ENCODE measurements at regions not wholly inside any gene's neighbourhood (a gene's known extent, or its start where the extent isn't known, plus 50 kb on each side); places are given as distances from the start of the nearest gene placed in this dataset.

DNA sequence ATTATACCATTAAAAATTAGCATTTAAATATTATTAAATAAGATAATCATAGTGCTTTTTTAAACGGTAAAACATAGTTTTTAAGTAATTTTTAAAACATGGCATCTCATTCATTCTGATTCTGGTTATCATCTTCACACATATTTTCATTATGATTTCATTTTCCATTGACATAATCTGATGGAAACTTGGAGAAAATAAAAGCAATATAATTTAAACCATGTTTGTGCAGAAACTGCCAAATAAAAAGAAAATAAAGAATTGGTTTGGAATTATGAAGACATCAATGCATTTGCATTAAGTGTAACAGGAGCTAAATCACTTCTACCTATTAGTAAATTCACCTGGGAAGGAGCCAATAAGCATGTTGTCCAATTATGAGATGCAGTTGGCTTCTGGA lies 490.1 kb upstream of the CD180 start:
- Histone ChIP-seq H3K9me3 (ENCODE audit: control insufficient read depth, low read depth, low read length) (no peaks in the 10 kb centered on the region), H3K27me3 (ENCODE audit: control insufficient read depth, insufficient read depth, low read length) (no peaks in the 10 kb centered on the region), H3K4me3 (ENCODE audit: low read length) (no peak overlapping the region), H3K27ac (ENCODE audit: low read length) (no peak overlapping the region), H3K36me3 (ENCODE audit: control insufficient read depth, insufficient read depth, low read length) (no peaks in the 10 kb centered on the region), H3K4me1 (ENCODE audit: control insufficient read depth, insufficient read depth, low read length) (no peaks in the 10 kb centered on the region)
- 100% methylated on average over 1 of the region's 1 CpG for WGBS (ENCODE audit: insufficient coverage, low lambda C conversion rate)
- DNase-seq: no peak

DNA sequence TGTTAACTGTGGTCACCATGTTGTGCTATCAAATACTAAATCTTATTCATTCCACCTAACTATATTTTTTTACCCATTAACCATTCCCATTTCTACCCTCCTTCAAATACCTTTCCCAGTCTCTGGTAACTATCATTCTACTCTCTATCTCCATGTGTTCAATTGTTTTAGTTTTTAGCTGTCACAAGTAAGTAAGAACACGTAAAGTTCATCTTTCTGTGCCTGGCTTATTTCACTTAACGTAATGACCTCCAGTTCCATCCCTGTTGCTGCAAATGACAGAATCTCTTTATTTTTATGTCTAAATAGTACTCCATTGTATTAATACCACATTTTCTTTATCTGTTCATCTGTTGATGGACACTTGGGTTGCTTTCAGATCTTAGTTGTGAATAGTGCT lies 485.1 kb upstream of the CD180 start:
- no peak for DNase-seq
- Histone ChIP-seq H3K9me3 (ENCODE audit: control insufficient read depth, low read depth, low read length) (no peaks in the 10 kb centered on the region), H3K27me3 (ENCODE audit: control insufficient read depth, insufficient read depth, low read length) (no peaks in the 10 kb centered on the region), H3K27ac (ENCODE audit: low read length) (no peak overlapping the region), H3K4me3 (ENCODE audit: low read length) (no peak overlapping the region), H3K4me1 (ENCODE audit: control insufficient read depth, insufficient read depth, low read length) (no peaks in the 10 kb centered on the region), H3K36me3 (ENCODE audit: control insufficient read depth, insufficient read depth, low read length) (no peaks in the 10 kb centered on the region)
- WGBS (ENCODE audit: insufficient coverage, low lambda C conversion rate): no CpG with 5 or more reads among the region's 2 CpGs

DNA sequence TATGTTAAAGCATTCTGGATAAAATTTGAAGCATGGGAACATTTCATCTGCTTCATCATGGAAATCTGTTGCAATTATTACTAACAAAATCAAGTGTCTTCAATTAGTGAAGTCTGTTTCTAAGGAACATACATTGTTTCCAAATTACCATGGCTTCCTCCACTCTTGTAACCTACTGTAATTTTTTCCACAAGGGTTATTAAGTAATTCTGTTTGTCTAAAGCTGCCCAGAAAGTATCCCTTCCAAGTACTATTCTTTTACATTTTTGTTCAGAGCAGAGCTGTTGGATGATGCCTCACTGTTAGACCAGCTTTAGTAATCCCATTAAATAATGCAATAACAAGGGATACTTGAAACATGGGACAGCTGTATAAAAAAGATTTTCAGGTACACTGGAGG lies 483.5 kb upstream of the CD180 start:
- Histone ChIP-seq H3K4me3 (ENCODE audit: low read length) (no peak overlapping the region), H3K27ac (ENCODE audit: low read length) (no peak overlapping the region), H3K4me1 (ENCODE audit: control insufficient read depth, insufficient read depth, low read length) (no peaks in the 10 kb centered on the region), H3K36me3 (ENCODE audit: control insufficient read depth, insufficient read depth, low read length) (no peaks in the 10 kb centered on the region), H3K9me3 (ENCODE audit: control insufficient read depth, low read depth, low read length) (no peaks in the 10 kb centered on the region), H3K27me3 (ENCODE audit: control insufficient read depth, insufficient read depth, low read length) (no peaks in the 10 kb centered on the region)
- DNase-seq: no peak

DNA sequence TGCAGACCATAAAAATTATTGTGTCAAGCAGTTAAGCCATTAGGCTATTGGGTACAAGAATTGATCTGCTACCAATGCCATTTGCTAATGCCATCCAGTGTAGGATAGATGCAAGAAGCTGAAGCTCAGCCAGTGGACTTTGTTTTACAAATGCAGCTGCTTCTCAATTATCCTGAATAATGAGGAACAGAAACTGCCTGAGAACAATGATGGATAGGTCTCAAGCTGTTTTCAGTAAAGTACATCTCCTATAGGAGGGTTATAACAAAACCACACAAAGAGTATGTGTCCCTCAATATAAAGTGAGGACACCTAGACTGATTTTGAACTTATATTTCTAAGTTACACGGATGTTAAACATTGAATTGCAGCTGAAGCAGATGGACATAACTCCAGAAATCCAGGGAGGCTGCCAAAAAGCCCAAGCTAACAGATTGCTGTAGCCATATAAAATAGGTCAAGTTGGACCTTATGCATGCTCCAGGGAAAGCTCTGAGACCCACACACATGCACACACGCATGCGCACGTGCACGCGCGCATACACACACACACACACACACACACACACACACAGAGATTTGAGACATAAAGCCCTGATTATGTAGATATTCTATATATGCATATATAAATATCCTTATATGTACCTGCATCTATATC lies 482.7 kb upstream of the CD180 start:
- H3K4me3 ChIP-seq (ENCODE audit: low read length): no peak overlapping the region
- no peaks in the 10 kb centered on the region for H3K4me1 ChIP-seq (ENCODE audit: control insufficient read depth, insufficient read depth, low read length)
- no peak for DNase-seq
- WGBS (ENCODE audit: insufficient coverage, low lambda C conversion rate): no CpG with 5 or more reads among the region's 7 CpGs
- no peak overlapping the region for H3K27ac ChIP-seq (ENCODE audit: low read length)
- H3K27me3 ChIP-seq (ENCODE audit: control insufficient read depth, insufficient read depth, low read length): no peaks in the 10 kb centered on the region
- no peaks in the 10 kb centered on the region for H3K9me3 ChIP-seq (ENCODE audit: control insufficient read depth, low read depth, low read length)
- H3K36me3 ChIP-seq (ENCODE audit: control insufficient read depth, insufficient read depth, low read length): no peaks in the 10 kb centered on the region

DNA sequence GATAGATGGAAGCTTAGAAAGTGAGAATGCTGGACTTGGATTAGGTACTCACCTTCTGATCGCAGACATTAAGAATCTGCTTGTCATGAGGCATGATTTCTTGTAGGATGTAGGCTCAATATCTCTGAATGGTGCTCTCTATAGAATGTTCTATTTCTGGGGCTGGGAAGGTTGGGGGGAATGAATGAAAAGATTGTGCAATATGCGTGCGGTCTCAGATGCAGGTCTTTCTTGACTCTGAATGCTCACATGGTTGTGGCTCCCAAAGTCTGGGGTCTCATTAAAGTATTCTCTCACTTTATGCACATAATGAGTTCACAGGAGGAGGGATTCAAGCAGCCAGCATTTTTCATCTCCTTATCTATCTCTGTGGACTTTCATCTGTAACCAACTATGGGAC lies 482.0 kb upstream of the CD180 start:
- H3K27me3 ChIP-seq (ENCODE audit: control insufficient read depth, insufficient read depth, low read length): no peaks in the 10 kb centered on the region
- no peaks in the 10 kb centered on the region for H3K36me3 ChIP-seq (ENCODE audit: control insufficient read depth, insufficient read depth, low read length)
- H3K27ac ChIP-seq (ENCODE audit: low read length): no peak overlapping the region
- H3K4me1 ChIP-seq (ENCODE audit: control insufficient read depth, insufficient read depth, low read length): no peaks in the 10 kb centered on the region
- no peak overlapping the region for H3K4me3 ChIP-seq (ENCODE audit: low read length)
- WGBS (ENCODE audit: insufficient coverage, low lambda C conversion rate): no CpG with 5 or more reads among the region's 3 CpGs
- H3K9me3 ChIP-seq (ENCODE audit: control insufficient read depth, low read depth, low read length): no peaks in the 10 kb centered on the region
- DNase-seq: no peak

DNA sequence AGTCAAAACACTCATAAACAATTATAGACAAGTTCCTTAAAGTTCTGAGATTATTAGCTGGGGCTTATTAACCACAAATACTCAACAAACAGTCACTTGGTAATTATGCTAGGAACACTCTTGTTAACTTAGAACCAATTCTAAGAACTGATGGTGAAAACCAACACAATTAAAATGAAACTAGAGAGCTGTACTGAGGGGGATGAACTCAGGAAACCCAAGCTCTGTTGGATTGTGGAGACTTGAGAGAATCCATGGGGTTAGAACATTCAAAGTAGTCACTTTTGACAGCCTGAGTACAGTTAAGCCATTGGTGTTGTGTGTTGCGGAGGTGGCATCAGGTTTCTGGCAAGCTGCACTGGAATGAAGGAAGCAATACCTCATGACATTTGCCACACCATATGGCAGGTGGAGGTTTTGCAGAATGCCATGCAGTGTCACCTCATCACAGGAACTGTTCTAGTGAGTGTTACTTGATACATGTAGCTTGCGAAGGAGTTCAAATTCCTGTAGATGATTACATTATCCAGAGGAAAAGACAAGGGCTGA lies 480.9 kb upstream of the CD180 start:
- no peak overlapping the region for H3K27ac ChIP-seq (ENCODE audit: low read length)
- DNase-seq: peak in 1 of 2 donors; percentile 28
- WGBS (ENCODE audit: insufficient coverage, low lambda C conversion rate): no CpG with 5 or more reads among the region's 2 CpGs

DNA sequence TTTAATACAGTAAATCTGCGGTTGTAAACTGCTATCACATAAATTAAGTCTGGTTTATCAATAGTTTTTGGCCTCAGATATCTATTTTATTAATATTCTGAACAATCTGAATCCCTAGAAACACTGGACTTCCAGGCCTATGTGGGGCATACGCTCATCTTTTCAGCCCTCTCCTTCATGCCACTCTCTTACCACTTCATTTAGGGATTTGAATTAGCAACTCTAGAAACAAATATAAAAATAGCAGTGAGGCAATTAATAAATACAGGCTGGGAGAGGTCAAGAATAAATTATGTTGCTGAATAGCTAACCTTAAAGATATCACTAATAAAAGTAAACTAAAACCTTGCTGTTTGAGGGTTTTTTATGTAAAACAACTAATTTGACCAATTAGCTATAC lies 480.3 kb upstream of the CD180 start:
- no CpG with 5 or more reads among the region's 2 CpGs for WGBS (ENCODE audit: insufficient coverage, low lambda C conversion rate)
- no peaks in the 10 kb centered on the region for H3K4me1 ChIP-seq (ENCODE audit: control insufficient read depth, insufficient read depth, low read length)

More for the DNA sequence above, 480.9 kb upstream of the CD180 start:
- Histone ChIP-seq H3K4me1 (ENCODE audit: control insufficient read depth, insufficient read depth, low read length) (no peaks in the 10 kb centered on the region), H3K9me3 (ENCODE audit: control insufficient read depth, low read depth, low read length) (no peaks in the 10 kb centered on the region), H3K36me3 (ENCODE audit: control insufficient read depth, insufficient read depth, low read length) (no peaks in the 10 kb centered on the region), H3K4me3 (ENCODE audit: low read length) (no peak overlapping the region), H3K27me3 (ENCODE audit: control insufficient read depth, insufficient read depth, low read length) (no peaks in the 10 kb centered on the region)

DNA sequence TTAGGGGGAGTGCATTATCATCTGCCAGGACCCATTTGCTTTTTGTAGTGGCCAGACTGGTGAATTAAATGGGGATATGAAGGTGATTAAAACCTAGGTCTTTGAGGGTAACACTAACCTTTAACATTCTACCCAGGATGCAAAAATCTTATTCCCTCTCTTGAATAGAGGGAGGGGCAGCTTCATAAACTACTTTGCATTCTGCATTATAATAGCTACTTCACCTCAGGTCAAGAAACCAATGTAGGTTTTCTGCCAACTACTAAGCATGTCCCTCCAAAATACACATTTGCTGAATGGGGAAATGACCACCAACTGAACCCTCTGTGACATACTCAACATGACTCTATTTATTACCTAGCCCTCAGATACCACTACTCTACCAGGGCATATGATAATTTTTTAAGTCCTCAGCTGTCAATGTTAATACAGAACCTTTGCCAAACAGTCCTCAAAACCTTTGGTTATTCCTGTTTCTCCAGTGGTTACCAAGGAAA lies 477.6 kb upstream of the CD180 start:
- H3K36me3 ChIP-seq (ENCODE audit: control insufficient read depth, insufficient read depth, low read length): no peaks in the 10 kb centered on the region
- no peaks in the 10 kb centered on the region for H3K4me1 ChIP-seq (ENCODE audit: control insufficient read depth, insufficient read depth, low read length)
- H3K27me3 ChIP-seq (ENCODE audit: control insufficient read depth, insufficient read depth, low read length): no peaks in the 10 kb centered on the region
- H3K27ac ChIP-seq (ENCODE audit: low read length): no peak overlapping the region
- H3K9me3 ChIP-seq (ENCODE audit: control insufficient read depth, low read depth, low read length): no peaks in the 10 kb centered on the region
- DNase-seq: no peak
- no peak overlapping the region for H3K4me3 ChIP-seq (ENCODE audit: low read length)

More for the DNA sequence above, 480.3 kb upstream of the CD180 start:
- H3K4me3 ChIP-seq (ENCODE audit: low read length): no peak overlapping the region
- no peaks in the 10 kb centered on the region for H3K9me3 ChIP-seq (ENCODE audit: control insufficient read depth, low read depth, low read length)
- H3K27ac ChIP-seq (ENCODE audit: low read length): no peak overlapping the region
- H3K27me3 ChIP-seq (ENCODE audit: control insufficient read depth, insufficient read depth, low read length): no peaks in the 10 kb centered on the region
- no peak for DNase-seq
- no peaks in the 10 kb centered on the region for H3K36me3 ChIP-seq (ENCODE audit: control insufficient read depth, insufficient read depth, low read length)

DNA sequence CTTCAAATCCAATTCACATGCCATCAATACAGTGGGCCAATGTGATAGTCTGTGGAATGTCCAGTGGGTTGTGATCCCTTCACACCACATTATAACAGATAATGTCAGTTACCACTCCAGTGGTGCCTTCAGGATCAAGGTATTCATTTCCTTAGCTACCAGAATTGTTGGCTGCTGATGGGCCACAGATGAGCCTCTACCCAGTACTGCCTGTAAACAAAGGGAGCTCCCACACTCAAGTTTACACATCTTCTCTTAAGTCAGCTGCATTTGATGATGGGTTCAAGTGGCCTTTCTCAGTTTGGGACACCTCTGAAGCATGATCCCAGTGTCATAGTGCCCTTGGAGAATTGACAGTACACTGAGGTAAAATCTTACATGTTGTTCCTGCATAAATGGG lies 477.0 kb upstream of the CD180 start:
- H3K4me3 ChIP-seq (ENCODE audit: low read length): no peak overlapping the region
- no peak for DNase-seq

DNA sequence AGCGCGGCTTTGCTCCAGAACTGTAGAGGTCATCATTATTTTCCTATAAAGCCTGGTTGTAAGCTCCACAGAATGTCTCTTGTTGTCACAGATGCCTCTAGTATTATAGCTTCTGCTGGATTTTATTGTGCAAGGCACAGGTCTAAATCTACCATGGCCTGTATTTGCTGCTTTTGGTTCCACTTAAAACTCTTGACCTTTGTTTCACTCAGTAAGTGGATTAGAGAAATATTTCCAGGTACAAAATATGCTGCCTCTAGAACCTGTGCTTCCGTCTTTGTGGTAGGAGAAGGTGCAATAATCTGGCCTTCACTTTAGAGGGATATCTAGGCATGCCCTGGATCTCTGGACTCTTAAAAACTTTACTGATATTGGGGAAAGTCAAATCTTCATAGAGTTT lies 476.6 kb upstream of the CD180 start:
- no peaks in the 10 kb centered on the region for H3K4me1 ChIP-seq (ENCODE audit: control insufficient read depth, insufficient read depth, low read length)
- H3K9me3 ChIP-seq (ENCODE audit: control insufficient read depth, low read depth, low read length): no peaks in the 10 kb centered on the region
- H3K27ac ChIP-seq (ENCODE audit: low read length): no peak overlapping the region
- no peaks in the 10 kb centered on the region for H3K36me3 ChIP-seq (ENCODE audit: control insufficient read depth, insufficient read depth, low read length)
- no peaks in the 10 kb centered on the region for H3K27me3 ChIP-seq (ENCODE audit: control insufficient read depth, insufficient read depth, low read length)
- H3K4me3 ChIP-seq (ENCODE audit: low read length): no peak overlapping the region
- no peak for DNase-seq
- WGBS (ENCODE audit: insufficient coverage, low lambda C conversion rate): no CpG with 5 or more reads among the region's 3 CpGs

More for the DNA sequence above, 477.0 kb upstream of the CD180 start:
- no peaks in the 10 kb centered on the region for H3K4me1 ChIP-seq (ENCODE audit: control insufficient read depth, insufficient read depth, low read length)
- H3K27me3 ChIP-seq (ENCODE audit: control insufficient read depth, insufficient read depth, low read length): no peaks in the 10 kb centered on the region
- H3K27ac ChIP-seq (ENCODE audit: low read length): no peak overlapping the region
- no peaks in the 10 kb centered on the region for H3K9me3 ChIP-seq (ENCODE audit: control insufficient read depth, low read depth, low read length)
- no peaks in the 10 kb centered on the region for H3K36me3 ChIP-seq (ENCODE audit: control insufficient read depth, insufficient read depth, low read length)

DNA sequence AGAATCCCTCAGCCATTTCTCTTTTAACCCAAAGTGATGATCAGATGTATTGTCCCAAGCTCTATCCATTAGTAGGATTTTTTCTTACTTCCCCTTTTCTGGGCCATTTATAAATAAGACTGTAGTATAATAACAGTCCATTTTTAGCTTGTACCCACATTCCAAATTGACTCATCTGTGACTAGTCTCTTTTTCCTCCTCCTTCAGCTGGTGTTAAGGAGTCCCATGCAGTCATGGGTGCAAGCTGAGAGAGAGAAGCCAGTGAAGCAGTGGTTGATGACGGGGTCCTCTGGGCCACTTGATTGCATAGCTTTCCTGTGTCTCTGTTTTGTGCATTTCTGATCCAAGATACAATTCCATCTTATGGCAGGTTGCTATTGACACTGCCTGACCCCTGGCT lies 476.0 kb upstream of the CD180 start:
- WGBS (ENCODE audit: insufficient coverage, low lambda C conversion rate): no CpG with 5 or more reads among the region's 1 CpG
- no peak overlapping the region for H3K4me3 ChIP-seq (ENCODE audit: low read length)

More for the DNA sequence above, 476.0 kb upstream of the CD180 start:
- no peak for DNase-seq
- Histone ChIP-seq H3K4me1 (ENCODE audit: control insufficient read depth, insufficient read depth, low read length) (no peaks in the 10 kb centered on the region), H3K27ac (ENCODE audit: low read length) (no peak overlapping the region), H3K27me3 (ENCODE audit: control insufficient read depth, insufficient read depth, low read length) (no peaks in the 10 kb centered on the region), H3K9me3 (ENCODE audit: control insufficient read depth, low read depth, low read length) (no peaks in the 10 kb centered on the region), H3K36me3 (ENCODE audit: control insufficient read depth, insufficient read depth, low read length) (no peaks in the 10 kb centered on the region)

Data from large intestine (tissue), 3 donors.